Loucy (cell line): ENCODE measurements at regions not wholly inside any gene's neighbourhood (a gene's known extent, or its start where the extent isn't known, plus 50 kb on each side); places are given as distances from the start of the nearest gene placed in this dataset.

Experiments
- H2AFZ ChIP-seq: fragments of 200-600 bp; sonication (generic); 2 replicates; pipeline ENCODE4 v1.6.0; 2016; ENCODE audit warnings: antibody characterized with exemption, mild to moderate bottlenecking, low read length, moderate library complexity
- H3F3A ChIP-seq: fragments of 200-600 bp; 2 replicates; pipeline ENCODE4 v1.6.0; 2016; ENCODE audit warnings: antibody characterized with exemption, low read depth, mild to moderate bottlenecking
- H3K27me3 ChIP-seq: fragments of 200-600 bp; sonication (generic); 2 replicates; pipeline ENCODE4 v1.6.1; 2014; ENCODE audit warnings: low read length, mild to moderate bottlenecking; ENCODE audit not compliant: insufficient read depth, poor library complexity, severe bottlenecking
- H3K36me3 ChIP-seq: fragments of 200-600 bp; sonication (generic); 2 replicates; pipeline ENCODE4 v1.6.1; 2016; ENCODE audit warnings: low read length; ENCODE audit not compliant: insufficient read depth
- H3K4me1 ChIP-seq: fragments of 200-600 bp; sonication (generic); 2 replicates; pipeline ENCODE4 v1.5.1; 2014; ENCODE audit warnings: low read length, mild to moderate bottlenecking; ENCODE audit not compliant: insufficient read depth, poor library complexity, severe bottlenecking
- H3K4me2 ChIP-seq: fragments of 200-600 bp; sonication (generic); 2 replicates; pipeline ENCODE4 v1.6.0; 2014; ENCODE audit warnings: antibody characterized with exemption, low read length, low read depth, mild to moderate bottlenecking; ENCODE audit not compliant: poor library complexity, severe bottlenecking
- H3K4me3 ChIP-seq: fragments of 200-600 bp; sonication (generic); 2 replicates; pipeline ENCODE4 v1.5.1; 2014; ENCODE audit warnings: low read length, mild to moderate bottlenecking, mixed read lengths; ENCODE audit not compliant: poor library complexity, severe bottlenecking
- H3K79me2 ChIP-seq: fragments of 200-600 bp; sonication (generic); 2 replicates; pipeline ENCODE4 v1.6.1; 2014; ENCODE audit warnings: low read length; ENCODE audit not compliant: insufficient read depth
- H3K9ac ChIP-seq: fragments of 200-600 bp; sonication (generic); 2 replicates; pipeline ENCODE4 v1.6.0; 2014; ENCODE audit warnings: mild to moderate bottlenecking, low read depth, low read length, moderate library complexity; ENCODE audit not compliant: poor library complexity, severe bottlenecking
- H3K9me2 ChIP-seq: fragments of 200-600 bp; sonication (generic); replicated peaks from 2 replicates; pipeline ENCODE4 v1.6.1; 2016; ENCODE audit warnings: low read depth, low read length, mixed read lengths
- H3K9me3 ChIP-seq: fragments of 200-600 bp; sonication (generic); 2 replicates; pipeline ENCODE4 v1.6.1; 2014; ENCODE audit warnings: mild to moderate bottlenecking, antibody characterized with exemption, low read length, low read depth; ENCODE audit not compliant: insufficient read depth
- H4K20me1 ChIP-seq: fragments of 200-600 bp; sonication (generic); 2 replicates; pipeline ENCODE4 v1.6.0; 2014; ENCODE audit warnings: antibody characterized with exemption, low read length, mild to moderate bottlenecking; ENCODE audit not compliant: insufficient read depth, poor library complexity, severe bottlenecking
- EZH2phosphoT487 ChIP-seq: fragments of 200-600 bp; IDR thresholded peaks from 2 replicates; pipeline ENCODE4 v1.6.1; 2018; ENCODE audit warnings: antibody characterized with exemption, mild to moderate bottlenecking, moderate library complexity, borderline replicate concordance
- TF ChIP-seq, protein P1 (sequence below): fragments of 200-600 bp; sonication (generic); conservative IDR thresholded peaks from 2 replicates; pipeline ENCODE4 v1.5.1; 2014; ENCODE audit warnings: mild to moderate bottlenecking, antibody characterized with exemption, low read length

DNA sequence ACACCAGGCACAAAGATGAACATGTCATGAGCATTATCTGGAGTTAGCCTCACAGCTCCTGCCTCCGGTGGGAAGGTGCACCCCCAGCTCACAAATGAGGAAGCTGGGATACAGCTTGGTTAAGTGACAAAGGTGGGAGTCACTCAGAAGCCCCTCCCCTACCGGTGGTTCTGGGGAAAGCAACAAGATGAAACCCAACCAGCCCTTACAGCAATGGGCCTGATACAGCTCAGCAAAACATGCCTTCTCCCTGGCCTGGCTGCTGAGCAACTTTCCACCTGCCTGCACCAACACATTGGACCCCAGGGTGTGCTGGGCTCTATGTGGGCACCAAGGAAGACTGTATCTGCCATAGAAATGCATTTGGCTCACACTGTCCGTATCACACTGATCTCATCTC is 113.2 kb downstream of the GYPC start:
- Histone ChIP-seq H4K20me1 (no peaks in the 10 kb centered on the region), H3K4me3 (no peak overlapping the region), H3K9me2 (no peaks in the 10 kb centered on the region), H3K9me3 (no peaks in the 10 kb centered on the region), H3K4me1 (no peaks in the 10 kb centered on the region), H3F3A (no peaks in the 10 kb centered on the region), H3K9ac (no peak overlapping the region), H3K79me2 (no peaks in the 10 kb centered on the region), H3K36me3 (no peaks in the 10 kb centered on the region), H3K27me3 (no peaks in the 10 kb centered on the region), H3K4me2 (no peak overlapping the region), H2AFZ (no peak overlapping the region)
- TF ChIP-seq EZH2phosphoT487, result no peak
- TF ChIP-seq, protein P1, sequence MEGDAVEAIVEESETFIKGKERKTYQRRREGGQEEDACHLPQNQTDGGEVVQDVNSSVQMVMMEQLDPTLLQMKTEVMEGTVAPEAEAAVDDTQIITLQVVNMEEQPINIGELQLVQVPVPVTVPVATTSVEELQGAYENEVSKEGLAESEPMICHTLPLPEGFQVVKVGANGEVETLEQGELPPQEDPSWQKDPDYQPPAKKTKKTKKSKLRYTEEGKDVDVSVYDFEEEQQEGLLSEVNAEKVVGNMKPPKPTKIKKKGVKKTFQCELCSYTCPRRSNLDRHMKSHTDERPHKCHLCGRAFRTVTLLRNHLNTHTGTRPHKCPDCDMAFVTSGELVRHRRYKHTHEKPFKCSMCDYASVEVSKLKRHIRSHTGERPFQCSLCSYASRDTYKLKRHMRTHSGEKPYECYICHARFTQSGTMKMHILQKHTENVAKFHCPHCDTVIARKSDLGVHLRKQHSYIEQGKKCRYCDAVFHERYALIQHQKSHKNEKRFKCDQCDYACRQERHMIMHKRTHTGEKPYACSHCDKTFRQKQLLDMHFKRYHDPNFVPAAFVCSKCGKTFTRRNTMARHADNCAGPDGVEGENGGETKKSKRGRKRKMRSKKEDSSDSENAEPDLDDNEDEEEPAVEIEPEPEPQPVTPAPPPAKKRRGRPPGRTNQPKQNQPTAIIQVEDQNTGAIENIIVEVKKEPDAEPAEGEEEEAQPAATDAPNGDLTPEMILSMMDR, result no peak

DNA sequence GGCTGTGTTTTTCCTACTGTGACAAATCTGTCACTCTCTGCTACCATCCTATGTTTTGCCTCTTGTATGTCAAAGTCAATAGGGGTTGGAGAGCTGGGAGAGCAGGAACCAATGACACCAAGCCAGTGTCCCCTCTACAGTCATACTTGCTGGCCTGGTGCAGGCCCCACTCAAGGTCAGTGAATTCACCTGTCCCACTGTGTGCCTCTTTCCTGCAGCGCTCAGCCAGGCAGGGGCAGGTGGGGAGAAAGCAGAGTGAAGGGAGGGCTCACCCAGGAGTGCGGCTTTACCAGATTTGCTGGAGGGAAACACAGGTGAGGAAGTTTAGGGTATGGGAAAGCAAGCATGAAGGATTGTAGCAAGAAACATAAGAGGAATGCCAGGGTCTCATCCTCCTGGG is 114.5 kb downstream of the GYPC start:
- Histone ChIP-seq H3K9ac (no peak overlapping the region), H3K9me3 (no peaks in the 10 kb centered on the region), H3K9me2 (no peaks in the 10 kb centered on the region), H3K4me1 (no peaks in the 10 kb centered on the region), H3K4me2 (no peak overlapping the region), H3K27me3 (no peaks in the 10 kb centered on the region), H4K20me1 (no peaks in the 10 kb centered on the region), H2AFZ (no peak overlapping the region), H3K4me3 (no peak overlapping the region), H3K79me2 (no peaks in the 10 kb centered on the region), H3F3A (no peaks in the 10 kb centered on the region), H3K36me3 (no peaks in the 10 kb centered on the region)
- TF ChIP-seq, protein P1, result no peak
- no peak for TF ChIP-seq EZH2phosphoT487

DNA sequence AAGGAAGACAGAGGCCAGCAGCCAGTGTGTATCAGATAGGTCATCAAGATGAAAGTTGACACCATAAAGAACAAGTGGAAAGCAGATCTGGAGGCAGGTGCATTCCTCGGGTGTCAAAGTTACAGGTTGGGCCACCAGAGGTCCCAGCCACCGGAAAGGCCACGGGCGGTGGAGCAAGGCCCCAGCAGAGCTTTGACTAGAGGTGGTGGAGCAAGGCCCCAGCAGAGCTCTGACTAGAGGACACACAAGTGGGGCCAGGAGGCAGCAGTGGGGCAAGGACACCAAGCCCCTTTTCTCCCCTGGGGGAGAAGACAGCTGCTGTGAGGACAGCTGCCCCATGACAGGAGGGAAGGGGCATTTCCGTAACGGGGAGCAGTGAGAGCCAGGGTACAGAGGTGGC is 115.1 kb downstream of the GYPC start:
- no peaks in the 10 kb centered on the region for H4K20me1 ChIP-seq
- H3K9me3 ChIP-seq, result no peaks in the 10 kb centered on the region
- H3K79me2 ChIP-seq, result no peaks in the 10 kb centered on the region
- no peaks in the 10 kb centered on the region for H3K36me3 ChIP-seq
- no peak overlapping the region for H3K9ac ChIP-seq
- H3F3A ChIP-seq, result no peaks in the 10 kb centered on the region
- no peaks in the 10 kb centered on the region for H3K4me1 ChIP-seq
- H3K4me3 ChIP-seq, result no peak overlapping the region
- no peak overlapping the region for H3K4me2 ChIP-seq
- H3K9me2 ChIP-seq, result no peaks in the 10 kb centered on the region
- TF ChIP-seq, protein P1, result no peak
- no peak for TF ChIP-seq EZH2phosphoT487
- H3K27me3 ChIP-seq, result no peaks in the 10 kb centered on the region
- H2AFZ ChIP-seq, result no peak overlapping the region
